ENCODE measurements at regions not wholly inside any gene's neighbourhood (a gene's known extent, or its start where the extent isn't known, plus 50 kb on each side); places are given as distances from the start of the nearest gene placed in this dataset.

- 1% methylated on average over 2 of the region's 2 CpGs for WGBS (ENCODE audit: low lambda C conversion rate)
- Histone ChIP-seq H3K27me3 (ENCODE audit: control insufficient read depth in 1 of 2, insufficient read depth in 2 of 2, low read length in 2 of 2) (no peaks in the 10 kb centered on the region), H3K4me2 (ENCODE audit: low read depth, low read length) (no peak overlapping the region), H3K9ac (ENCODE audit: insufficient read depth, low read depth, low read length) (no peak overlapping the region), H4K20me1 (ENCODE audit: insufficient read depth, low read length) (no peaks in the 10 kb centered on the region), H3K4me3 (replicated peaks in 1 of 3; ENCODE audit: insufficient read depth in 1 of 3, low read depth in 2 of 3, low read length in 3 of 3) (no peak overlapping the region), H3K27ac (ENCODE audit: extremely low read length, insufficient read depth, low read length) (no peak overlapping the region), H3K79me2 (ENCODE audit: insufficient read depth, low read length) (no peaks in the 10 kb centered on the region), H3K9me3 (ENCODE audit: low read length) (no peaks in the 10 kb centered on the region), H2AFZ (ENCODE audit: low read length) (no peak overlapping the region), H3K36me3 (replicated peaks in 1 of 2; ENCODE audit: control insufficient read depth in 1 of 2, insufficient read depth in 2 of 2, low read length in 2 of 2) (no peaks in the 10 kb centered on the region), H3K4me1 (ENCODE audit: insufficient read depth, low read length) (peaks cover 6% of the 10 kb centered on the region; the same call in 1 of the 2 replicates)
- TF ChIP-seq MAFF (IDR thresholded peaks at IDR 0.05; ENCODE audit: low read depth, low read length) (no peak), PATZ1 (CRISPR knock-in tag; IDR thresholded peaks at IDR 0.05) (no peak), STAT6 (CRISPR knock-in tag; IDR thresholded peaks at IDR 0.05; ENCODE audit: borderline replicate concordance) (no peak), MIER2 (CRISPR knock-in tag; IDR thresholded peaks at IDR 0.05) (no peak), ZNF577 (CRISPR knock-in tag; IDR thresholded peaks at IDR 0.05; ENCODE audit: borderline replicate concordance, low read depth) (no peak), RNF2 (conservative IDR thresholded peaks at IDR 0.05; ENCODE audit: low read depth) (no peak), ZNF790 (CRISPR knock-in tag; IDR thresholded peaks at IDR 0.05; ENCODE audit: borderline replicate concordance) (no peak), PTBP1 (IDR thresholded peaks at IDR 0.05; ENCODE audit: low read depth, low read length, poor library complexity, severe bottlenecking) (no peak), FOXP4 (CRISPR knock-in tag; IDR thresholded peaks at IDR 0.05) (no peak), ZSCAN22 (CRISPR knock-in tag; IDR thresholded peaks at IDR 0.05) (no peak), PAF1 (CRISPR knock-in tag; IDR thresholded peaks at IDR 0.05) (no peak), ZNF234 (CRISPR knock-in tag; conservative IDR thresholded peaks at IDR 0.05) (no peak), ZNF160 (CRISPR knock-in tag; IDR thresholded peaks at IDR 0.05) (no peak), CREBL2 (CRISPR knock-in tag; IDR thresholded peaks at IDR 0.05; ENCODE audit: borderline replicate concordance) (no peak), FLYWCH1 (CRISPR knock-in tag; IDR thresholded peaks at IDR 0.05) (no peak), ETV5 (CRISPR knock-in tag; IDR thresholded peaks at IDR 0.05; ENCODE audit: borderline replicate concordance) (no peak), THYN1 (CRISPR knock-in tag; IDR thresholded peaks at IDR 0.05; ENCODE audit: borderline replicate concordance, low read depth) (no peak), JDP2 (CRISPR knock-in tag; IDR thresholded peaks at IDR 0.05; ENCODE audit: borderline replicate concordance) (no peak), ZSCAN25 (CRISPR knock-in tag; IDR thresholded peaks at IDR 0.05) (no peak)
- in situ Hi-C loops (cut with HindIII; ENCODE audit: extremely low pct_ligation_motif_present, low pct_unique_long_range_greater_than_20kb) (no loop called here), intact Hi-C loops (cut with micrococcal nuclease; ENCODE audit: unreplicated experiment) (no loop called here)
- no TSS peak for BruUV-seq (replicated peaks)
- ChIA-PET POLR2A (no interaction called here), CTCF (ENCODE audit: low intra/inter-chr PET ratio, low total read pairs) (no interaction called here)
- no peak for DNase-seq (ENCODE audit: low spot score)
- no peak for ATAC-seq
- FAIRE-seq: no peak
Measured at GRCh38 chr6:48197941-48198340, 86.9 kb upstream of the PTCHD4 start.
